HCT116 (cell line): ENCODE measurements at regions not wholly inside any gene's neighbourhood (a gene's known extent, or its start where the extent isn't known, plus 50 kb on each side); places are given as distances from the start of the nearest gene placed in this dataset.

Experiments used
- ATAC-seq: fragments of 200-7000 bp; cut with Tn5 transposase; 2 replicates; pipeline ENCODE4 v1.9.1; 2020; ENCODE audit warnings: mild to moderate bottlenecking, moderate library complexity
- BruUV-seq: library from RNA; stranded (reverse); fragments of 400-500 nt; replicated peaks from 2 replicates; lab custom pipeline; 2021; lab: Mats Ljungman, UMichigan
- CTCF ChIA-PET: fragments of 300-600 bp; sonication (Branson Sonifier 250); formaldehyde crosslinking; loops from one replicate; lab custom pipeline; 2021; ENCODE audit warnings: antibody characterized with exemption; lab: Charles Lee
- POLR2A ChIA-PET: fragments of 300-600, 350-600 bp; sonication (Branson Sonifier 250); formaldehyde crosslinking; loops from one replicate; lab custom pipeline; 2021; ENCODE audit warnings: antibody characterized with exemption; lab: Charles Lee
- RAD21 ChIA-PET, 2 experiments: fragments of 300-600 bp; sonication (Branson Sonifier 250); formaldehyde crosslinking; loops; one replicate each; lab custom pipeline; 2023; ENCODE audit warnings: low total read pairs in 2 of 2; ENCODE audit not compliant: uncharacterized antibody in 2 of 2, unreplicated experiment in 2 of 2, low non-redundant PET in 1 of 2; lab: Charles Lee
- DNase-seq: peaks from one replicate; pipeline ENCODE4 v3.0.0-alpha.2; 2010; ENCODE audit warnings: low read depth, low spot score
- H2AFZ ChIP-seq: fragments of 200-600 bp; shearing (Covaris generic), sonication (generic); 2 replicates; pipeline ENCODE4 v1.6.1; 2017; ENCODE audit warnings: low read depth, mixed run types, mixed read lengths, antibody characterized with exemption, low read length; ENCODE audit not compliant: poor library complexity, severe bottlenecking
- H3K27ac ChIP-seq: 2 replicates; pipeline ENCODE4 v1.5.1; 2012; ENCODE audit warnings: low read depth, low read length
- H3K27me3 ChIP-seq: fragments of 200-600 bp; sonication (generic); 2 replicates; pipeline ENCODE4 v1.6.1; 2016; ENCODE audit warnings: mixed run types, low read length, mixed read lengths; ENCODE audit not compliant: insufficient read depth
- H3K36me3 ChIP-seq, 2 experiments: fragments of 200-500 bp in 1 of 2; fragments of 200-600 bp in 1 of 2; sonication (Bioruptor generic) in 1 of 2; sonication (generic) in 1 of 2; 2 replicates each; pipeline versions ENCODE4 v1.5.1 to v1.6.1; 2014 to 2016; ENCODE audit warnings: low read length in 2 of 2, inconsistent platforms in 1 of 2, mixed read lengths in 1 of 2, mixed run types in 1 of 2; ENCODE audit not compliant: insufficient read depth in 2 of 2, control insufficient read depth in 1 of 2
- H3K4me1 ChIP-seq, 2 experiments: fragments of 200-600 bp in 1 of 2; sonication (generic) in 1 of 2; 2 replicates each; pipeline versions ENCODE4 v1.5.1 to v1.6.1; 2012 to 2017; ENCODE audit warnings: low read length in 2 of 2, inconsistent platforms in 1 of 2, mild to moderate bottlenecking in 1 of 2, mixed read lengths in 1 of 2, mixed run types in 1 of 2, moderate library complexity in 1 of 2; ENCODE audit not compliant: insufficient read depth in 2 of 2, control insufficient read depth in 1 of 2
- H3K4me2 ChIP-seq: fragments of 200-600 bp; sonication (generic); 2 replicates; pipeline ENCODE4 v1.6.1; 2017; ENCODE audit warnings: mixed run types, low read length, mixed read lengths
- H3K4me3 ChIP-seq, 2 experiments: fragments of 200-600 bp in 1 of 2; sonication (generic) in 1 of 2; replicated peaks in 1 of 2; 2 replicates each; pipeline ENCODE4 v1.5.1; 2011 to 2016; ENCODE audit warnings: low read length in 2 of 2, control low read depth in 1 of 2, low read depth in 1 of 2, mild to moderate bottlenecking in 1 of 2, mixed read lengths in 1 of 2, mixed run types in 1 of 2
- H3K79me2 ChIP-seq: fragments of 200-600 bp; sonication (generic); 2 replicates; pipeline ENCODE4 v1.6.1; 2017; ENCODE audit warnings: mild to moderate bottlenecking, mixed run types, low read length, moderate library complexity, mixed read lengths; ENCODE audit not compliant: insufficient read depth
- H3K9ac ChIP-seq: fragments of 200-600 bp; sonication (generic); 2 replicates; pipeline ENCODE4 v1.6.1; 2016; ENCODE audit warnings: low read length, mixed read lengths
- H3K9me2 ChIP-seq: fragments of 200-600 bp; sonication (generic), shearing (Covaris generic); 2 replicates; pipeline ENCODE4 v1.6.1; 2017; ENCODE audit warnings: mixed run types, mild to moderate bottlenecking, moderate library complexity; ENCODE audit not compliant: insufficient read depth
- H3K9me3 ChIP-seq, 2 experiments: fragments of 200-500 bp in 1 of 2; fragments of 200-600 bp in 1 of 2; sonication (Bioruptor generic) in 1 of 2; sonication (generic) in 1 of 2; 2 replicates each; pipeline ENCODE4 v1.6.1; 2014 to 2017; ENCODE audit warnings: low read length in 2 of 2, mixed read lengths in 2 of 2, inconsistent platforms in 1 of 2, low read depth in 1 of 2, mild to moderate bottlenecking in 1 of 2, mixed run types in 1 of 2, moderate library complexity in 1 of 2; ENCODE audit not compliant: control insufficient read depth in 1 of 2, insufficient read depth in 1 of 2
- H4K20me1 ChIP-seq: fragments of 200-600 bp; sonication (generic), shearing (Covaris generic); 2 replicates; pipeline ENCODE4 v1.6.1; 2017; ENCODE audit warnings: mixed run types, mild to moderate bottlenecking, moderate library complexity; ENCODE audit not compliant: insufficient read depth
- EZH2 ChIP-seq: fragments of 200-600 bp; sonication (generic); IDR thresholded peaks from 2 replicates; pipeline ENCODE4 v1.6.1; 2017; ENCODE audit warnings: antibody characterized with exemption, mixed run types
- RAD21 ChIP-seq: IDR thresholded peaks from 2 replicates; pipeline ENCODE4 v1.6.1; 2012; ENCODE audit warnings: low read depth, mild to moderate bottlenecking
- intact Hi-C: fragments of 100-400 bp; cut with micrococcal nuclease; formaldehyde crosslinking; loops from 2 replicates; pipeline ENCODE4 v1.10.0; 2022
- TF ChIP-seq, protein P1 (sequence below), 3 experiments: fragments of 200-600 bp in 1 of 3; sonication (generic) in 1 of 3; IDR thresholded peaks in 2 of 3; conservative IDR thresholded peaks in 1 of 3; 2 replicates each; pipeline ENCODE4 v1.5.1; 2012 to 2017; ENCODE audit warnings: low read depth in 2 of 3, low read length in 2 of 3, antibody characterized with exemption in 1 of 3, borderline replicate concordance in 1 of 3, control low read depth in 1 of 3, mild to moderate bottlenecking in 1 of 3, mixed read lengths in 1 of 3, mixed run types in 1 of 3, moderate library complexity in 1 of 3; ENCODE audit not compliant: insufficient read depth in 1 of 3

DNA sequence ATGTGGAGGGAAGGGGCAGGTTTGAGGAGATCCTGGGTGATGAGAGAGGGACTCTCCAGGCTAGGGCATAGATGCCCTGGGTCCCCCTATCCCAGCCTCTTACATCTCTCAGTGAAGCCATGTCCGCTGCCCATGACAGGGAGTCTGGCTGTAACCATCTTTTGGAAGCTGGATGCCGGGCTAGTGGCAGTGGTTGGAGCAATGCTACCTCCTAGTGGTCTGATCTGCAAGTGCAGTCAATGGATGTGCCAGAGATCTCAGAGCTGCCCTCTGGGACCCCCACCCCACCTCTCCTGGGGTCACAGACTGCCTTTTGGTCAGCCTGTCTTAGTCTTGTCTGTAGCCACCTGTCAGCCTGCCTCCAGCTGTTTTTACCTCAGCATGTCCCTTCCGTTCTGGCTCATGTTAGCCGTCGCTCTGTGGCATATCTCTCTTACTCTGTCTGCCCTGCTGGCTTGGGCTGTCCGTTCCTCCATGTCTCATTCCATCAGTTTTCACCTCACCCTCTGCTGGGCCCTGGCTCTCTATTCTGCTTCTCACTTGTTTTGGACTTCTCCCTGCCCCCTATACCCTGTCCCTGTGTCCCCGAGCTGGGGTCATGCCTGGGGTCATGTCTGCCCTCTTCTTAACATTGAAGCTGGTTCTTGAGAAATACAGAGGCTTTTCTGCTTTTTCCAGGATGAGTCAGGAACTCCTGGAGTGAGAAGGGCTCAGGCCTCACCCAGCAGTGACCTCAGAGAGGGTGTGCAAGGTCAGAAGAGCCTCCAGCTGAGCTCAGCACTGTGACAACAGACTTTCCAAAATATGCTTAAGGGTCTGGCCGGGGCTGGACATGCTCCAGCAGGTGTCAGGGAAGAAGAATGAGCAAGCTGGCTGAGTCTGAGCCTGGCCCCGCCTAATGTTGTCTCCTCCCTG, 52.0 kb upstream of the THY1 start:
- ChIA-PET CTCF (interaction anchor here (0.6 to 2.5 kb wide), 17 partner anchors 9 to 331 kb away, joined by 3 to 33 read pairs (median 4); partner anchors contain the start of genes C1QTNF5 and USP2), POLR2A (no interaction called here), RAD21 (interaction anchor here (0.5 to 1.5 kb wide), 6 partner anchors 114 to 707 kb away, joined by 3 to 7 read pairs (median 5); no protein-coding TSS in a partner anchor)
- Histone ChIP-seq H4K20me1 (no peaks in the 10 kb centered on the region), H3K79me2 (no peaks in the 10 kb centered on the region), H3K4me2 (peak overlapping the region; percentile 27), H3K4me1 (peaks cover 0 to 25% of the 10 kb centered on the region in 2 experiments; a peak in 1 of 4 replicates), H3K27me3 (no peaks in the 10 kb centered on the region), H3K27ac (no peak overlapping the region), H3K4me3 (no peak overlapping the region), H3K9ac (no peak overlapping the region), H2AFZ (no peak overlapping the region), H3K9me2 (no peaks in the 10 kb centered on the region), H3K36me3 (no peaks in the 10 kb centered on the region), H3K9me3 (no peaks in the 10 kb centered on the region)
- ATAC-seq (peak; percentile 78), DNase-seq (no peak)
- TF ChIP-seq EZH2 (no peak), RAD21 (peak; percentile 90)
- TF ChIP-seq, protein P1, sequence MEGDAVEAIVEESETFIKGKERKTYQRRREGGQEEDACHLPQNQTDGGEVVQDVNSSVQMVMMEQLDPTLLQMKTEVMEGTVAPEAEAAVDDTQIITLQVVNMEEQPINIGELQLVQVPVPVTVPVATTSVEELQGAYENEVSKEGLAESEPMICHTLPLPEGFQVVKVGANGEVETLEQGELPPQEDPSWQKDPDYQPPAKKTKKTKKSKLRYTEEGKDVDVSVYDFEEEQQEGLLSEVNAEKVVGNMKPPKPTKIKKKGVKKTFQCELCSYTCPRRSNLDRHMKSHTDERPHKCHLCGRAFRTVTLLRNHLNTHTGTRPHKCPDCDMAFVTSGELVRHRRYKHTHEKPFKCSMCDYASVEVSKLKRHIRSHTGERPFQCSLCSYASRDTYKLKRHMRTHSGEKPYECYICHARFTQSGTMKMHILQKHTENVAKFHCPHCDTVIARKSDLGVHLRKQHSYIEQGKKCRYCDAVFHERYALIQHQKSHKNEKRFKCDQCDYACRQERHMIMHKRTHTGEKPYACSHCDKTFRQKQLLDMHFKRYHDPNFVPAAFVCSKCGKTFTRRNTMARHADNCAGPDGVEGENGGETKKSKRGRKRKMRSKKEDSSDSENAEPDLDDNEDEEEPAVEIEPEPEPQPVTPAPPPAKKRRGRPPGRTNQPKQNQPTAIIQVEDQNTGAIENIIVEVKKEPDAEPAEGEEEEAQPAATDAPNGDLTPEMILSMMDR (IDR thresholded peaks at IDR 0.05 in 2 of 3, conservative IDR thresholded peaks at IDR 0.05 in 1 of 3; ENCODE audit: borderline replicate concordance in 1 of 3, insufficient read depth in 1 of 3, low read depth in 2 of 3, low read length in 2 of 3): peak; percentile 80 to 91 (median 88)
- BruUV-seq: no TSS peak
- intact Hi-C loops: loop anchor here (1.0 to 5.0 kb wide), 4 partner anchors 119 to 373 kb away; partner anchors contain the start of genes ABCG4, CBL and DPAGT1
